CD14-positive monocyte (primary cell): ENCODE measurements at regions not wholly inside any gene's neighbourhood (a gene's known extent, or its start where the extent isn't known, plus 50 kb on each side); places are given as distances from the start of the nearest gene placed in this dataset.
"Not testable (repeated sequence)": the region's sequence is repeated elsewhere in the genome, so short reads cannot be mapped to it uniquely, and the experiment has no call there.

Experiments
- DNase-seq, 3 donors: peaks; one replicate each; pipeline ENCODE4 v3.0.0-alpha.2; 2011 to 2022
- H2AFZ ChIP-seq: 2 replicates; pipeline ENCODE4 v1.6.0; 2012; ENCODE audit warnings: mild to moderate bottlenecking, low read depth, low read length, inconsistent platforms; ENCODE audit not compliant: insufficient read depth, poor library complexity, severe bottlenecking
- H3K27ac ChIP-seq, 2 donors: 1 replicate in 1 of 2; 2 replicates in 1 of 2; pipeline ENCODE4 v1.5.1; 2012 to 2013; ENCODE audit warnings: low read length in 2 of 2, control low read depth in 1 of 2, inconsistent platforms in 1 of 2, low read depth in 1 of 2, mild to moderate bottlenecking in 1 of 2
- H3K27me3 ChIP-seq, 2 donors: one replicate each; pipeline versions ENCODE4 v1.6.0 to v1.6.1; 2011 to 2013; ENCODE audit warnings: low read length in 2 of 2; ENCODE audit not compliant: control insufficient read depth in 2 of 2, insufficient read depth in 2 of 2
- H3K36me3 ChIP-seq, 2 donors: replicated peaks in 1 of 2; 1 replicate in 1 of 2; 2 replicates in 1 of 2; pipeline versions ENCODE4 v1.5.1 to v1.6.1; 2012 to 2013; ENCODE audit warnings: low read length in 2 of 2, control low read depth in 1 of 2, inconsistent platforms in 1 of 2, mild to moderate bottlenecking in 1 of 2; ENCODE audit not compliant: insufficient read depth in 2 of 2, control insufficient read depth in 1 of 2
- H3K4me1 ChIP-seq, 2 donors: 1 replicate in 1 of 2; 2 replicates in 1 of 2; pipeline versions ENCODE4 v1.5.1 to v1.6.1; 2012 to 2013; ENCODE audit warnings: low read length in 2 of 2, control low read depth in 1 of 2, inconsistent platforms in 1 of 2, mild to moderate bottlenecking in 1 of 2, moderate library complexity in 1 of 2; ENCODE audit not compliant: insufficient read depth in 2 of 2, control insufficient read depth in 1 of 2
- H3K4me2 ChIP-seq: replicated peaks from 2 replicates; pipeline ENCODE3; 2012; ENCODE audit warnings: low read length, moderate library complexity, mild to moderate bottlenecking; ENCODE audit not compliant: poor library complexity, severe bottlenecking; ENCODE audit errors: extremely low read depth
- H3K4me3 ChIP-seq, 3 experiments: fragments of 200-600 bp in 1 of 3; sonication (generic) in 1 of 3; replicated peaks in 1 of 3; 1 replicate in 2 of 3; 2 replicates in 1 of 3; pipeline ENCODE4 v1.5.1; 2011 to 2013; ENCODE audit warnings: low read length in 3 of 3, mild to moderate bottlenecking in 3 of 3, control low read depth in 2 of 3, low read depth in 2 of 3, inconsistent platforms in 1 of 3, moderate library complexity in 1 of 3
- H3K79me2 ChIP-seq: 2 replicates; pipeline ENCODE4 v1.6.0; 2012; ENCODE audit warnings: mild to moderate bottlenecking, control low read depth, inconsistent platforms, low read length, moderate library complexity; ENCODE audit not compliant: insufficient read depth
- H3K9ac ChIP-seq: 2 replicates; pipeline ENCODE4 v1.6.0; 2017; ENCODE audit warnings: low read length, mild to moderate bottlenecking; ENCODE audit not compliant: insufficient read depth, poor library complexity, severe bottlenecking
- H3K9me3 ChIP-seq, 2 donors: replicated peaks in 1 of 2; 1 replicate in 1 of 2; 2 replicates in 1 of 2; pipeline versions ENCODE4 v1.5.1 to v1.6.1; 2012 to 2013; ENCODE audit warnings: low read length in 2 of 2, control low read depth in 1 of 2; ENCODE audit not compliant: control insufficient read depth in 1 of 2, insufficient read depth in 1 of 2
- H4K20me1 ChIP-seq: 2 replicates; pipeline ENCODE4 v1.6.0; 2012; ENCODE audit warnings: mild to moderate bottlenecking, low read length, control low read depth, moderate library complexity; ENCODE audit not compliant: insufficient read depth
- H3K27ac Mint-ChIP-seq, 7 donors: one replicate each; pipeline ENCODE4 v1.8.0; 2020; ENCODE audit warnings: mild to moderate bottlenecking in 7 of 7, mixed read lengths in 7 of 7, moderate library complexity in 6 of 7, inconsistent platforms in 2 of 7
- H3K27me3 Mint-ChIP-seq, 3 donors: one replicate each; pipeline ENCODE4 v1.8.0; 2021 to 2022; ENCODE audit warnings: low read depth in 3 of 3, mild to moderate bottlenecking in 3 of 3, mixed read lengths in 3 of 3, moderate library complexity in 3 of 3, inconsistent platforms in 1 of 3
- H3K36me3 Mint-ChIP-seq, 2 donors: one replicate each; pipeline ENCODE4 v1.8.0; 2020; ENCODE audit warnings: mixed read lengths in 2 of 2, inconsistent platforms in 1 of 2, mild to moderate bottlenecking in 1 of 2
- H3K4me1 Mint-ChIP-seq: one replicate; pipeline ENCODE4 v1.8.0; 2020; ENCODE audit warnings: mild to moderate bottlenecking, mixed read lengths
- H3K4me3 Mint-ChIP-seq, 2 donors: one replicate each; pipeline ENCODE4 v1.8.0; 2020; ENCODE audit warnings: mild to moderate bottlenecking in 2 of 2, mixed read lengths in 2 of 2, moderate library complexity in 1 of 2
- H3K9me3 Mint-ChIP-seq, 7 donors: one replicate each; pipeline ENCODE4 v1.8.0; 2020 to 2022; ENCODE audit warnings: mixed read lengths in 7 of 7, mild to moderate bottlenecking in 6 of 7, moderate library complexity in 6 of 7, inconsistent platforms in 2 of 7
- WGBS: methylation state at CpG from one replicate; pipeline ENCODE4 v1.1.5; 2013; ENCODE audit warnings: missing lambda C conversion rate; ENCODE audit not compliant: insufficient coverage; 5-methylcytosine and 5-hydroxymethylcytosine counted together
- intact Hi-C, 2 donors: fragments of 100-400 bp; cut with micrococcal nuclease; formaldehyde crosslinking; loops; one replicate each; pipeline versions ENCODE4 v1.15.0 to v1.15.1; 2023
- TF ChIP-seq, protein P1 (sequence below): fragments of 200-600 bp; IDR thresholded peaks from one replicate; pipeline ENCODE4 v1.8.0; 2022; ENCODE audit warnings: antibody characterized with exemption, mild to moderate bottlenecking

DNA sequence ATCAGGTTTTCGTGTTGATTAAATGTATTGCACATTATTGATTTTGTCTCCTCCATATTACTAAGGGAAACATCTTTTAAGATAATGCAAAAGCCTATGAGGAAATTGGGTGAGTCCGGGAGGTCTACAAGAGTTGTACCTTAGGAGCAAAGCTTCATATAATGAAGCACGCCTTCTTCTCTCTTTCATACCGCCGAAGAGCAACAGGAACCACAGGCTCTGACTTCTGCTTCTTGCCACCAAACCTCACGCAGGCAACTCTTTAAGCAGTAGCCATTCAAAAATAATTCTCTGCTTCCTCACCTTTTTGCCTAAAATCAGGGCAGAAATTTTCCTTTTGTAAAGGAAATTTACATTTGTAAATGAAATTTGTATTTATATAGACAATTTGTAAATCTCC lies 139.6 kb downstream of the SPRY1 start:
- Mint-ChIP-seq H3K36me3 (no peaks in the 10 kb centered on the region), H3K4me3 (peak overlapping the region in 1 of 2 donors; percentile 66), H3K27me3 (peaks cover 0 to 2% (median 2%) of the 10 kb centered on the region in 3 donors), H3K27ac (peak overlapping the region in 1 of 7 donors; percentile 4), H3K9me3 (peaks cover 3 to 16% (median 11%) of the 10 kb centered on the region in 7 donors), H3K4me1 (peaks cover 5% of the 10 kb centered on the region)
- TF ChIP-seq, protein P1, sequence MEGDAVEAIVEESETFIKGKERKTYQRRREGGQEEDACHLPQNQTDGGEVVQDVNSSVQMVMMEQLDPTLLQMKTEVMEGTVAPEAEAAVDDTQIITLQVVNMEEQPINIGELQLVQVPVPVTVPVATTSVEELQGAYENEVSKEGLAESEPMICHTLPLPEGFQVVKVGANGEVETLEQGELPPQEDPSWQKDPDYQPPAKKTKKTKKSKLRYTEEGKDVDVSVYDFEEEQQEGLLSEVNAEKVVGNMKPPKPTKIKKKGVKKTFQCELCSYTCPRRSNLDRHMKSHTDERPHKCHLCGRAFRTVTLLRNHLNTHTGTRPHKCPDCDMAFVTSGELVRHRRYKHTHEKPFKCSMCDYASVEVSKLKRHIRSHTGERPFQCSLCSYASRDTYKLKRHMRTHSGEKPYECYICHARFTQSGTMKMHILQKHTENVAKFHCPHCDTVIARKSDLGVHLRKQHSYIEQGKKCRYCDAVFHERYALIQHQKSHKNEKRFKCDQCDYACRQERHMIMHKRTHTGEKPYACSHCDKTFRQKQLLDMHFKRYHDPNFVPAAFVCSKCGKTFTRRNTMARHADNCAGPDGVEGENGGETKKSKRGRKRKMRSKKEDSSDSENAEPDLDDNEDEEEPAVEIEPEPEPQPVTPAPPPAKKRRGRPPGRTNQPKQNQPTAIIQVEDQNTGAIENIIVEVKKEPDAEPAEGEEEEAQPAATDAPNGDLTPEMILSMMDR: no peak
- Histone ChIP-seq H3K4me2 (no peak overlapping the region), H4K20me1 (no peaks in the 10 kb centered on the region), H3K27me3 (no peaks in the 10 kb centered on the region), H3K4me3 (no peak overlapping the region), H3K27ac (no peak overlapping the region), H3K79me2 (no peaks in the 10 kb centered on the region), H3K4me1 (no peaks in the 10 kb centered on the region), H3K9me3 (peaks cover 0 to 10% of the 10 kb centered on the region in 2 donors), H2AFZ (no peak overlapping the region), H3K36me3 (no peaks in the 10 kb centered on the region), H3K9ac (no peak overlapping the region)
- DNase-seq: peak in 1 of 3 donors; percentile 13
- 0% methylated on average over 3 of the region's 6 CpGs for WGBS
- intact Hi-C loops: no loop called here

DNA sequence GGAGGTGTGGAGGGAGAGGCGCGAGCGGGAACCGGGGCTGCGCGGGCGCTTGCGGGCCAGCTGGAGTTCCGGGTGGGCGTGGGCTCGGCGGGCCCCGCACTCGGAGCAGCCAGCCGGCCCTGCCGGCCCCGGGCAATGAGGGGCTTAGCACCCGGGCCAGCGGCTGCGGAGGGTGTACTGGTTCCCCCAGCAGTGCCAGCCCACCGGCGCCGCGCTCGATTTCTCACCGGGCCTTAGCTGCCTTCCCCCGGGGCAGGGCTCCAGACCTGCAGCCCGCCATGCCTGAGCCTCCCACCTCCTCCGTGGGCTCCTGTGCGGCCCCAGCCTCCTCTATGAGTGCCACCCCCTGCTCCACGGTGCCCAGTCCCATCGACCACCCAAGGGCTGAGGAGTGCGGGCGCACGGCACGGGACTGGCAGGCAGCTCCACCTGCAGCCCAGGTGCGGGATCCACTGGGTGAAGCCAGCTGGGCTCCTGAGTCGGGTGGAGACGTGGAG lies 141.4 kb downstream of the SPRY1 start:
- H3K4me1 ChIP-seq, intact Hi-C loops, H3K79me2 ChIP-seq, H3K36me3 ChIP-seq, H3K9ac ChIP-seq, H2AFZ ChIP-seq, H3K4me1 Mint-ChIP-seq, DNase-seq, H3K4me2 ChIP-seq, H3K27me3 ChIP-seq, H3K27me3 Mint-ChIP-seq, H3K4me3 ChIP-seq, H3K27ac ChIP-seq, H3K36me3 Mint-ChIP-seq, H3K4me3 Mint-ChIP-seq, H4K20me1 ChIP-seq, H3K27ac Mint-ChIP-seq: not testable (repeated sequence)
- WGBS: 94% methylated on average over 24 of the region's 39 CpGs
- peaks cover 0 to 10% of the 10 kb centered on the region in 2 donors for H3K9me3 ChIP-seq
- H3K9me3 Mint-ChIP-seq: peaks cover 3 to 16% (median 11%) of the 10 kb centered on the region in 7 donors
